ENCODE measurements at regions not wholly inside any gene's neighbourhood (a gene's known extent, or its start where the extent isn't known, plus 50 kb on each side); places are given as distances from the start of the nearest gene placed in this dataset.
A peak's percentile ranks its signal among the peaks of the same experiment; 100 is the strongest.
"Not testable (repeated sequence)": the region's sequence is repeated elsewhere in the genome, so short reads cannot be mapped to it uniquely, and the experiment has no call there.

DNA sequence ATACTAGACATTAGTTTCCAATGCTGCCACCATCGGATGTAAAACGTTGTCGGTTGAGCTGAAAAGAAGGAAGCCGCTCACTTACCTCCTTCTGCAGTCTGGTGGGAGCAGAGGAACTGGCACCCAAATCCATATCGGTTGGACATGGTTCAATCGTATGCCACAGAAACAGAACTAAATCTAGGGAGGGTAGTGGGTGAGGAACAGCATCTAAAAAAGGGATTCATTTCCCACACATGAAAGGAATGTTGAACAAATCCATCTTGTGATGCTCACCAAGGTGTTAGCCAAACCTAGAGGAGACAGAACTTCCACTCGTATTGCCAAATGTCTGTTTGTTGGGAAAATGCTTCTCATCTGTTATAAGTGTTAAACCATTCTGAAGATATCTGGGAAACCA is 532.7 kb downstream of the NLGN4X start:
- Histone ChIP-seq H3K36me3 (ENCODE audit: control insufficient read depth, insufficient read depth, low read length) (no peaks in the 10 kb centered on the region), H3K27me3 (ENCODE audit: control insufficient read depth, insufficient read depth, low read length) (no peaks in the 10 kb centered on the region), H3K4me1 (ENCODE audit: control insufficient read depth, insufficient read depth, low read length) (peaks cover 5% of the 10 kb centered on the region), H3K9ac (ENCODE audit: low read depth, low read length) (no peak overlapping the region), H3K9me3 (ENCODE audit: control insufficient read depth, insufficient read depth, low read length) (no peaks in the 10 kb centered on the region), H3K4me3 (ENCODE audit: low read depth, low read length) (no peak overlapping the region)

DNA sequence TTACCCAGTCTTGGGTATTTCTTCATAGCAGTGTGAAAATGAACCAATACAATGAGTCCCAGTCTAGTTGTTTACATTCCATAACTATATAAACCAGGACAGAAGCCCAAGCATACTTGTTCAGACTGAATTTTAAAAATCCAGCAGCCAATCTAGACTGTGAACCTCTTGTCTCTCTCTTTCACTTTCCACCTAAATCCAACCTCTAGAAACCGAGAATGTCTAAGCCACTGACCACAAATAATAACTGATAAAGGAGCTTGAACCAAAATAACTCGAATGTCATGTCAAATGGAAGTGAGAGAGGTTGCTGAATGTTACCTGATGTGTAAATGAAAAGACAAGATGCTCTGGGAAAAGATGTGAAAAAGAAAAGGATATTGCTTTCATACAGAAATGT is 544.7 kb downstream of the NLGN4X start:
- Histone ChIP-seq H3K4me3 (ENCODE audit: low read depth, low read length) (no peak overlapping the region), H3K36me3 (ENCODE audit: control insufficient read depth, insufficient read depth, low read length) (no peaks in the 10 kb centered on the region), H3K9ac (ENCODE audit: low read depth, low read length) (no peak overlapping the region), H3K27me3 (ENCODE audit: control insufficient read depth, insufficient read depth, low read length) (no peaks in the 10 kb centered on the region), H3K4me1 (ENCODE audit: control insufficient read depth, insufficient read depth, low read length) (no peaks in the 10 kb centered on the region), H3K9me3 (ENCODE audit: control insufficient read depth, insufficient read depth, low read length) (no peaks in the 10 kb centered on the region)

DNA sequence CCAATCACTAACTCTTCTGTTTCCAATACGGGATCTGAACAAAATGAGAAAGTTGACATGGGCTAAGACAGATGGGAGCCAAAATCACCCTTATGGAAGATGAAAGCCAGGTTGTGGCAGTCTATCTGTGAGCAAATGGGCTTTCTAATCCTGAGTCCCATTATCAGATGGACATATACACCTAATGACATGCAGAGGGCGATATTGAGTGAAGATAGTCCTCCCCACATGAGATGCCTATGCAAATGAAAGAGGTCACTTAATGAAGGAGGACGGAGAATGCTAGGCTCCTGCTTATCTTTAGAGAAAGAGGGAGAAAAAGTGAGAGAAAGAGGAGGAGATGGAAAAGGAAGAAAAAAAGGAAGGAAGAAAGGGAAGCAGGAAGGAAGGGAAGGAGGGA is 547.5 kb downstream of the NLGN4X start:
- Histone ChIP-seq H3K4me1 (ENCODE audit: control insufficient read depth, insufficient read depth, low read length) (no peaks in the 10 kb centered on the region), H3K27me3 (ENCODE audit: control insufficient read depth, insufficient read depth, low read length) (no peaks in the 10 kb centered on the region), H3K36me3 (ENCODE audit: control insufficient read depth, insufficient read depth, low read length) (no peaks in the 10 kb centered on the region), H3K9ac (ENCODE audit: low read depth, low read length) (no peak overlapping the region), H3K9me3 (ENCODE audit: control insufficient read depth, insufficient read depth, low read length) (no peaks in the 10 kb centered on the region), H3K4me3 (ENCODE audit: low read depth, low read length) (no peak overlapping the region)

DNA sequence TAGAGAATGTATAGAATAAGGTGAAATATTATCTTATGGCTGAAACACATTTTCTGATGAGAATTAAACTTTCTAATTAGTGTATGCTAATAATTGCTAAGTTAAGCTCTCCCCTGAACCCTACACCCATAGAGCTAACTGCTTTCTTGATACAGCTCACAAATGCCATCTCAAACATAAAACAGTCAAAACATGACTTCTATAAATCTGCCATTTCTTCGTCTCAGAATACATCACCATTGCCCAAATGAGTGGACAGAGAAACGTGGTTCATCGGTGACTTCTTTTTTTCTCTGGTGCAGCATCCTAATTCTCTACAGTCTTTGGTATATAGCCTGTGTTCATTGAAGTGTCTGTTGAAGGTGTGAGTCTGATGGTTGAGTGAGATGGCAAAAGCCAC is 554.6 kb downstream of the NLGN4X start:
- Histone ChIP-seq H3K9me3 (ENCODE audit: control insufficient read depth, insufficient read depth, low read length) (no peaks in the 10 kb centered on the region), H3K36me3 (ENCODE audit: control insufficient read depth, insufficient read depth, low read length) (no peaks in the 10 kb centered on the region), H3K9ac (ENCODE audit: low read depth, low read length) (no peak overlapping the region), H3K4me1 (ENCODE audit: control insufficient read depth, insufficient read depth, low read length) (no peaks in the 10 kb centered on the region), H3K27me3 (ENCODE audit: control insufficient read depth, insufficient read depth, low read length) (no peaks in the 10 kb centered on the region), H3K4me3 (ENCODE audit: low read depth, low read length) (no peak overlapping the region)

DNA sequence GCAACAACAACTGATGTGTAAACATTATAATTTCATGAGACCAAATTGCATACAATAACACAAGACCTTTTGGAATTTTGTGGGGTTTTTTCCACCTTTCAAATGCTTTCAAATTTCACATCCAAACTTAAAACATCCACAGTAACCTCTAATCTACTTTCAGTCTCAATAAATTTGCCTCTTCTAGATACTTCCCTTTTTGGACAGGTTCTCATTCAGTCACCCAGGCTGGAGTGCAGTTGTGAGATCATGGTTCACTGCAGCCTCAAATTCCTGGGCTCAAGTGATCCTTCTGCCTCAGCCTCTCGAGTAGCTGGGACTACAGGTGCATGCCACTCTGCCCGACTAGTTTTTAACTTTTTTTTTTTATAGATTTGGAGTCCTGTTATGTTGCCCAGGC is 556.6 kb downstream of the NLGN4X start:
- Histone ChIP-seq H3K27me3 (ENCODE audit: control insufficient read depth, insufficient read depth, low read length) (no peaks in the 10 kb centered on the region), H3K36me3 (ENCODE audit: control insufficient read depth, insufficient read depth, low read length) (no peaks in the 10 kb centered on the region), H3K9ac (ENCODE audit: low read depth, low read length) (no peak overlapping the region), H3K9me3 (ENCODE audit: control insufficient read depth, insufficient read depth, low read length) (no peaks in the 10 kb centered on the region), H3K4me1 (ENCODE audit: control insufficient read depth, insufficient read depth, low read length) (peaks cover 3% of the 10 kb centered on the region), H3K4me3 (ENCODE audit: low read depth, low read length) (no peak overlapping the region)

DNA sequence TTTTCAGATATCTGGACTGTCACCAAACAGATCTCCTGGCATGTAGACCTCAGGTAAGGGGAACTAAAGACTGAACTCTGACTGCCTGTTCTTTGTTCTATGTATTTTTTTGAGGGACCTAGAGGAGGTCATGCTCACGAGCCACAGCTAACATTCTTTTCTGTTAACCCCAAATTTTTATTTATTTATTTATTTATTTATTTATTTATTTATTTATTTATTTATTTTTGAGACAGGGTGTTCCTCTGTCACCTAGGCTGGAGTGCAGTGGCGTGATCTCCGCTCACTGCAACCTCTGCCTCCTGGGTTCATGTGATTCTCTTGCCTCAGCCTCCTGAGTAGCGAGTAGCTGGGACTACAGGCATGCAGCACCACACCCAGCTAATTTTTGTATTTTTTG is 562.0 kb downstream of the NLGN4X start:
- not testable (repeated sequence) for H3K9me3 ChIP-seq (ENCODE audit: control insufficient read depth, insufficient read depth, low read length); H3K4me1 ChIP-seq (ENCODE audit: control insufficient read depth, insufficient read depth, low read length); H3K4me3 ChIP-seq (ENCODE audit: low read depth, low read length); H3K36me3 ChIP-seq (ENCODE audit: control insufficient read depth, insufficient read depth, low read length); H3K9ac ChIP-seq (ENCODE audit: low read depth, low read length); H3K27me3 ChIP-seq (ENCODE audit: control insufficient read depth, insufficient read depth, low read length)

DNA sequence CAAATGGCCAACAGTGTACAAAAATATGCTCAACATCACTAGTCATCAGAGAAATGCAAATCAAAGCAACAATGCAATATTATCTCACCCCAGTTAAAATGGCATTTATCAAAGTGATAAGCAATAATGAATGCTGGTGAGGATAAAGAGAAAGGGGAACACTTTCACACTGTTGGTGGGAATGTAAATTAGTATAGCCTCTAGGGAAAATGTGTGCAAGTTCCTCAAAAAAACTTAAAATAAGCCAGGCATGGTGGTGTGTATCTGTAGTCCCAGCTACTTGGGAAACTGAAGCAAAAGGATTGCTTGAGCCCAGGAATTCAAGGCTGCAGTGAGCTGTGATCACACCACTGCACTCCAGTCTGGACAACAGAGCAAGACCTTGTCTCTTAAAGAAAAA is 572.1 kb downstream of the NLGN4X start:
- no peaks in the 10 kb centered on the region for H3K4me1 ChIP-seq (ENCODE audit: control insufficient read depth, insufficient read depth, low read length)
- no peaks in the 10 kb centered on the region for H3K36me3 ChIP-seq (ENCODE audit: control insufficient read depth, insufficient read depth, low read length)

DNA sequence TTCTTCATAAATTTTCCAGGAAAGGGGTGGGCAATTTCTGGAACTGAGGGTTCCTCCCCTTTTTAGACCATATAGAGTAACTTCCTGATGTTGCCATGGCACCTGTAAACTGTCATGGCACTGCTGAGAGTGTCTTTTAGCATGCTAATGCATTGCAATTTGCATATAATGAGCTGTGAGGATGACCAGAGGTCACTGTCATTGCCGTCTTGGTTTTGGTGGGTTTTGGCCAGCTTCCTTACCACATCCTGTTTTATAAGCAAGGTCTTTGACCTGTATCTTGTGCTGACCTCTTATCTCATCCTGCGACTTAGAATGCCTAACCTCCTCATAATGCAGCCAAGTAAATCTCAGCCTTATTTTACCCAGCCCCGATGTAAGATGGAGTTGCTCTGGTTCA is 577.8 kb downstream of the NLGN4X start:
- Histone ChIP-seq H3K4me1 (ENCODE audit: control insufficient read depth, insufficient read depth, low read length) (peaks cover 26% of the 10 kb centered on the region), H3K4me3 (ENCODE audit: low read depth, low read length) (no peak overlapping the region), H3K27me3 (ENCODE audit: control insufficient read depth, insufficient read depth, low read length) (no peaks in the 10 kb centered on the region), H3K9me3 (ENCODE audit: control insufficient read depth, insufficient read depth, low read length) (no peaks in the 10 kb centered on the region), H3K36me3 (ENCODE audit: control insufficient read depth, insufficient read depth, low read length) (no peaks in the 10 kb centered on the region), H3K9ac (ENCODE audit: low read depth, low read length) (no peak overlapping the region)

More for the DNA sequence above, 572.1 kb downstream of the NLGN4X start:
- Histone ChIP-seq H3K4me3 (ENCODE audit: low read depth, low read length) (no peak overlapping the region), H3K9me3 (ENCODE audit: control insufficient read depth, insufficient read depth, low read length) (no peaks in the 10 kb centered on the region), H3K27me3 (ENCODE audit: control insufficient read depth, insufficient read depth, low read length) (no peaks in the 10 kb centered on the region), H3K9ac (ENCODE audit: low read depth, low read length) (no peak overlapping the region)

DNA sequence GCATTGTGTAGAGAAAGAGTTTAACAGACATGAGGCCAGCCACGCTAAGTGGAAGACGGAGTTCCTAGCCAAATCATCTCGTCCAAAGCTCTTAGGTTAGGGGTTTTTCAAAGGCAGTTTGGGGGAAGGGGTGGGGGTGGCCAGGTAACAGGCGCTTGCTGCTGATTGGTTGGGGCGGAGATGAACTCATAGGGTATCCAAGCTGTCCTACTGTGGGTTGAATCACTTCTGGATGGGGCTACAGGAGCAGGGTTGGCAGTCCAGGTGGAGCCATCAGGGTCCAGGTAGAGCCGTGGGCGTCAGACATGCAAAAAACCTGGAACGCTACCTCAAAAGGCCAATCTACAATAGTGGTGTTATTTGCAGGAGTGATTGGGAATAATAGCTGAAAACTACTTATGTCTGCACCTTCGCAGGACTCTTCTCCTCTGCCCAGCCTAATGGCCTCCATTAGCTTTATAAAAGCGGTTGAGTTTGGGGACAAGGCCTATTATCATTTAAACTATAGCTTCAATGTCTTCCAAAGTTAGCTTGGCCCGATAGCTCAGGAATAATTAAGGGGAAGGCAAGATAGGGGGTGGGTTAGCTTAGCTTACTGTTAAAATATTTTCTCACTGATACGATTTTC is 579.6 kb downstream of the NLGN4X start:
- Histone ChIP-seq H3K4me1 (ENCODE audit: control insufficient read depth, insufficient read depth, low read length) (peaks cover 36% of the 10 kb centered on the region), H3K9me3 (ENCODE audit: control insufficient read depth, insufficient read depth, low read length) (no peaks in the 10 kb centered on the region), H3K9ac (ENCODE audit: low read depth, low read length) (peak overlapping the region; percentile 39), H3K36me3 (ENCODE audit: control insufficient read depth, insufficient read depth, low read length) (no peaks in the 10 kb centered on the region), H3K27me3 (ENCODE audit: control insufficient read depth, insufficient read depth, low read length) (no peaks in the 10 kb centered on the region), H3K4me3 (ENCODE audit: low read depth, low read length) (peak overlapping the region; percentile 53)

DNA sequence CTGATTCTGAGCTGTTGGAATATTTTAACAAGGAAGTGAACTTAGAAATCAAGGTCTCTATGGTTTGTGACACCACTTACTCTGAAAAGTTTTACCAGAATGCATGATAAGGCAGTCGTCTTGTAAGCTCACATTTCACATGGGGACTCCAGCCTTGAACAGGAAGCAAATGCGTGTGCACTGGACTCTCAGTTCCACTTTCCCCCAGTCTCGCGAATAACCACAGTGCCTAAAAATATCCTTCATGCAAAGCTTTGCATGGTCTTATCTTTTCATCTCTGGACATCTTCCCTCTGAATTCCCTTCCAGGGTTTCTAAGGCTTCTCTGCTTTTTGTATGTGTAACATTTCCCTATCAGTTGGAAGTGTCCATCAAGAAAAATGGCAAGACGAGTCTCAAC is 581.8 kb downstream of the NLGN4X start:
- no peaks in the 10 kb centered on the region for H3K9me3 ChIP-seq (ENCODE audit: control insufficient read depth, insufficient read depth, low read length)
- no peak overlapping the region for H3K9ac ChIP-seq (ENCODE audit: low read depth, low read length)

DNA sequence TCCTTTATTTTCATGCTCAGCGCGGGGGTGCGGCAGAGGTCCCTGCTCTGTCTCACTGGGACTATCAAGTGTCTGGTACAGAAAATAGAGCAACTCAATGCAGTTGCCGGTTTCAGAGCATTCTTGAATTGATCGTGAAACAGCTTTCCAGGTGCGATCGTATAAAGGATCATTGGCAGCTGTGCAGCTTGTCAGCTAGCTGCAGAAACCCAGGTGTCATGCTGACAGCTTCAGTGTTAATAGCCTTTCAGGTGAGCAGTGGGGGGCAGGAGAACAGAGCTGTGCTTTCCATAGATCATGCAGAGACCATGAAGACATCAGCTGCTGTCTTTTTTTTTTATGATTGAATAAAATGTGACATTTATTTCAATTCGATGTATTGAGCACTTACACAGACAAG is 583.9 kb downstream of the NLGN4X start:
- H3K4me3 ChIP-seq (ENCODE audit: low read depth, low read length) = no peak overlapping the region
- no peaks in the 10 kb centered on the region for H3K9me3 ChIP-seq (ENCODE audit: control insufficient read depth, insufficient read depth, low read length)
- H3K4me1 ChIP-seq (ENCODE audit: control insufficient read depth, insufficient read depth, low read length) = peaks cover 24% of the 10 kb centered on the region
- no peaks in the 10 kb centered on the region for H3K36me3 ChIP-seq (ENCODE audit: control insufficient read depth, insufficient read depth, low read length)
- no peaks in the 10 kb centered on the region for H3K27me3 ChIP-seq (ENCODE audit: control insufficient read depth, insufficient read depth, low read length)
- H3K9ac ChIP-seq (ENCODE audit: low read depth, low read length) = no peak overlapping the region

More for the DNA sequence above, 581.8 kb downstream of the NLGN4X start:
- Histone ChIP-seq H3K4me3 (ENCODE audit: low read depth, low read length) (no peak overlapping the region), H3K4me1 (ENCODE audit: control insufficient read depth, insufficient read depth, low read length) (peaks cover 36% of the 10 kb centered on the region), H3K27me3 (ENCODE audit: control insufficient read depth, insufficient read depth, low read length) (no peaks in the 10 kb centered on the region), H3K36me3 (ENCODE audit: control insufficient read depth, insufficient read depth, low read length) (no peaks in the 10 kb centered on the region)

DNA sequence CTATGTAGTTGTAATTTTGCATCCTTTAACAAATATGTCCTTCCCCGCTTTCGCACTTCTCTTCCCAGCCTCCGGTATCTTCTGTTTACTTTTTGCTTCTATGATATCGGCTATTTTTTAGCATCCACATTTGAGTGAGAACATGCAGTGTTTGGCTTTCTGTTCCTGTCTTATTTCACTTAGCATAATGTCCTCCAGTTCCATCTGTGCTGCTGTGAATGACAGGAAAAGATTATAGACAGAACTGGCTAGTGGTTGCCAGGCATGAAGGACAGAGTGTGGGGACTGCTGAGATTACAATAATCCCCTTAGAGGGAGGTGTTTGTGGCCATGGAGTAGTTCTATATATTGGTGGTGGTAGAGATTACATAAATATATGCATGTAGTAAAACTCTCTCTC is 588.6 kb downstream of the NLGN4X start:
- Histone ChIP-seq H3K9ac (ENCODE audit: low read depth, low read length) (no peak overlapping the region), H3K36me3 (ENCODE audit: control insufficient read depth, insufficient read depth, low read length) (no peaks in the 10 kb centered on the region), H3K9me3 (ENCODE audit: control insufficient read depth, insufficient read depth, low read length) (no peaks in the 10 kb centered on the region), H3K4me3 (ENCODE audit: low read depth, low read length) (no peak overlapping the region), H3K27me3 (ENCODE audit: control insufficient read depth, insufficient read depth, low read length) (no peaks in the 10 kb centered on the region), H3K4me1 (ENCODE audit: control insufficient read depth, insufficient read depth, low read length) (peaks cover 6% of the 10 kb centered on the region)
